Cardiac fibroblast (primary cell): ENCODE measurements at regions not wholly inside any gene's neighbourhood (a gene's known extent, or its start where the extent isn't known, plus 50 kb on each side); places are given as distances from the start of the nearest gene placed in this dataset.

Experiments
- DNase-seq, 2 donors: peaks; one replicate each; pipeline versions ENCODE4 v3.0.0 to v3.0.0-alpha.2; 2010; ENCODE audit warnings: low read depth in 2 of 2
- H3K4me3 ChIP-seq, 2 donors: replicated peaks in 1 of 2; 1 replicate in 1 of 2; 2 replicates in 1 of 2; pipeline ENCODE4 v1.5.1; 2011; ENCODE audit warnings: low read depth in 2 of 2, low read length in 2 of 2, mild to moderate bottlenecking in 2 of 2, moderate library complexity in 1 of 2
- CTCF ChIP-seq: IDR thresholded peaks from one replicate; pipeline ENCODE4 v1.5.1; 2011; ENCODE audit warnings: low read depth, mild to moderate bottlenecking, low read length, inconsistent platforms

GRCh38 chr22:49301398-49302149, 526.1 kb downstream of the BRD1 start:
- no peak for DNase-seq
- no peak overlapping the region for H3K4me3 ChIP-seq
- TF ChIP-seq CTCF, result no peak

DNA sequence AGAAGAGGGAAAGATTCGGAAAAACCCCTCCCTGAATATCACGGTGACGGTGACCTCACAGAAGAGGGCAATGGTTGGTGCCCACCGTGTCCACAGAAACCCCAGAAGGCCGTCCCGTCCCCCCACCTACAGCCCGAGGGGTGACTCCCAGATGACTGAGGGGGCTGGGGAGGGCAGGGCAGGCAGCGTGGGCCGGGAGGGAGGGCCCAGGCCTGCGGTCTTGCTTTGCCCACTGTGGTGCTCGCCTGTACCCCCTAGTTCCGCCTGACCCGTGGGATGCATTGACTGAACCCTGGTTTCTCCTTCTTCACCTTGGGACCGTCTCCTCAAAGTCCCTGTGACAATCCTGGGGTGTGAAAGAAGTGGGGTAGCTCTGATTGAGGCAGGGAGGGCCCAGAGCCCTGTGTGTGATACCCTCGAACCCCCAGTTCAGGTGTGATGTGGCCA, 526.7 kb downstream of the BRD1 start:
- no peak for DNase-seq
- no peak overlapping the region for H3K4me3 ChIP-seq
- no peak for TF ChIP-seq CTCF

GRCh38 chr22:49300241-49300640, 527.4 kb downstream of the BRD1 start:
- no peak overlapping the region for H3K4me3 ChIP-seq
- DNase-seq, result no peak
- TF ChIP-seq CTCF, result no peak

- no peak for TF ChIP-seq CTCF
- no peak for DNase-seq
These were observed 527.8 kb downstream of the BRD1 start for GRCh38 chr22:49299821-49300231.

GRCh38 chr22:49298834-49299750, 528.6 kb downstream of the BRD1 start:
- no peak overlapping the region for H3K4me3 ChIP-seq
- no peak for TF ChIP-seq CTCF
- DNase-seq, result no peak

More at GRCh38 chr22:49299821-49300231, 527.8 kb downstream of the BRD1 start:
- no peak overlapping the region for H3K4me3 ChIP-seq

DNA sequence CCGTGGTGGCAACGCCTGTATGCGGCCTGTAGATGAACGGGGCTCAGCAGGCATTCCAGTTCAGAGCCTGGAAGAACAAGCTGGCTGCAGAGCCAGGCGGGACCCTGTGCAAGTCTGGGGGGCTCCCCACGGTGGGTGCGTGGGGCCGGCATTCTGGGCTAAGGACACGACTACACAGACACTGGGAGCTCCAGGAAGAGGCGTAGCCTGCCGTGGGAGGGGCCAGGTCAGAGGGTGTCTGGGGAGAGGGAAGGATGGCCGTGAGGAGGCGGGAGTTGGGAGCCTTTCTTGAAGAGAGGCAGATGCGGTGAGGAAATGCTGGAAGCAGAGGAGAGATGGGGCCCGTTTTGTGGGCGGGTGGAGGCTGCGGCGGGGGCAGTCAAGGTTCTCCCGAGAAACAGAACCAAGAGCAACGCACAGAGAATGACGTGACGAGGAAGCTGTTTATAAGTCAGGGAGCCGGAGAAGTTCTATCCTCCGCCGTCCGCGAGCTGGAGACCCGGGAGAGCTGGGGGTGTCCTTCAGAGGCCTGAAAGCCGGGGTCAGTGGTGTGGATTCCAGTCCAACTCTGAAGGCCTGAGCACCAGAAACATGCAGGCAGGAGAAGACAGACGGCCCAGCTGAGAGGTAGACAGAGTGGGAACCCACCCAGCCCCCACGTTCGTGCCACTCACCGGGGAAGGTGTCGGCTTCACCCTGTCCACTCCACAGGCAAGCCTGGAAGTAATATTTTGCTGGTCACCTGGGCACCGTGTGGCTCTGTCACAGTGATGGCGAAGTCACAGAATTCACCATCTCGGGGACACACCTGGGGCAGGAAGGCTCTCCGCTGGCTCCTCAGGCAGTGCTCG, 529.6 kb downstream of the BRD1 start:
- no peak for TF ChIP-seq CTCF
- DNase-seq, result no peak

More for the DNA sequence above, 529.6 kb downstream of the BRD1 start:
- no peak overlapping the region for H3K4me3 ChIP-seq
